GM21515 (cell line): ENCODE measurements at regions not wholly inside any gene's neighbourhood (a gene's known extent, or its start where the extent isn't known, plus 50 kb on each side); places are given as distances from the start of the nearest gene placed in this dataset.
"Not testable (repeated sequence)": the region's sequence is repeated elsewhere in the genome, so short reads cannot be mapped to it uniquely, and the experiment has no call there.

Experiments used
- ATAC-seq: cut with Tn5 transposase; IDR thresholded peaks from one replicate; pipeline ENCODE4 v1.9.1; 2021; ENCODE audit not compliant: unreplicated experiment

GRCh38 chr2:111552625-111553024 is 331.4 kb downstream of the ANAPC1 start:
- ATAC-seq: not testable (repeated sequence)

- not testable (repeated sequence) for ATAC-seq
These were observed 324.7 kb downstream of the ANAPC1 start for GRCh38 chr2:111559301-111559700.

DNA sequence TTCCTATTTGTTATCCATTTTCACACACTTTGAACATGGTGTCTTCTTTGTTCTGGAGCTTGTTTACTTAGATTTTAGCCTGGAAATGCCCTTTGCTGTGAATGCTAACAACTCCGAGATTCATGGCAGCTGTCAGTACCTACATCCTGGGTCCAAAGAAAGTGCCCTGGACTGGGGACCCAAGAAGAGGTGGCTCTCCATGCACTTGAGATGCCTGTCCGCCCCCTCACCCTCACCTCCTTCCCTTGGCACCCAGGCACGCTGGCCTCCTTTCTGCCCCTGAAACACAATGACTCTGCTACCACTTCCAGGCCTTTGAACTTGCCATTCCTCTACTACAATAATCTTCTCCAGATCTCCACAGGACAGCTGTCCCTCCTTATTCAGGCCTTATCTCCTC is 324.2 kb downstream of the ANAPC1 start:
- not testable (repeated sequence) for ATAC-seq

DNA sequence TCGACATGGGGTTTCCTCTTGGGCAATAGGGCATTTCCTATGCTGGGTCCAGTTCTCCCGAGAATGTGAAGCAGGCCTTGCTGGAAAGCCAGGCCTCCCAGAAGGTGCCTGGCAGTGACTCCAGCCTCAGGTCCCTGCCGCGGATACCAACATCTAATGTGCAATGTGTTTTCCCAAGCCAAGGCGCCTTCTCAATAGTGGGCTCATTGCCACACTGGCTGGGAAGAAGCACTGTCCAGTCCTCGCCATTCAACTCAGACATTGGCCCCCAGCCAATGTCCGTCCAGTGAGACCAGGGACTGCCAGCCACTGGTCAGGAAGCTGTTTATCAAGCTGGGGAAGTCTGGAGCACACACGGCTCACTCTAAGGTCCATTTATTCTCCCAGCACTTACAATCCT is 317.9 kb downstream of the ANAPC1 start:
- ATAC-seq: not testable (repeated sequence)

GRCh38 chr2:111567233-111567632 is 316.8 kb downstream of the ANAPC1 start:
- ATAC-seq: not testable (repeated sequence)

DNA sequence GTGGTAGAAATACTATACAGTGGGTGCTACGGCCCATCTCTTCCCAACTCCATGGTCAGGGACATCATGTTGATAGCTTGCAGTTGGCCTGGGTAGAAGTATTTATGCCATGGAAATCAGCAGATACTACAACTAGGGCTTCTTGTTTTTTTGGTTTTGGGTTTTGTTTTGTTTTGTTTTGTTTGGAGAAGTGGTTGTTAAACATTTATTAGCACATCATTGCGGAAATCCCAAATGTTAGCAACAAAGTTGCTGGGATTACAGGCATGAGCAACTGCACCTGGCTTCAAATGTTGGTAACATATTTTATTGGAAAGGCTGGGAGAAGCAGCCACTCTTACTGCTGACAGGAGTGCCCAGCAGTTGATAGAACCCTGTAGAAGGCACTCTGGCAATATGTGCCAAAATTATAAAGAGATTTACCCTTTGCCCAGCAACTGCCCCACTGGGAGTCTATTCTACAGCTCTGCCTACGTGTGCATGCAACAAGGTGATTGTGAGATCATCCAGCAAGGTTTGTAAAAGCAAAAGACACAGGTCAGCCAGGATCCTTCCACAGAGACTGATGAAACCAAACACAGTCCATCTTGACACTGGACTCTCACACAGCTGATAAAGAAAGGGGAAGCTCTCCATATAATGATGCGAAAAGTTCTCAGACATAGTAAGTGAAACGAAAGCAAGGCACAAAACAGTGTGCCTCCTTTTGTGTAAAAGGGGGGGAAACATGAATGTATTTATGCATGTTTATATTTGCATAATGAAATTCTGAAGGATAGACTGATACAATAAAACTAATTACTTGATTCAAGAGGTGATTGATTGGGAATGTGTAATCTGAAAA is 314.4 kb downstream of the ANAPC1 start:
- not testable (repeated sequence) for ATAC-seq

GRCh38 chr2:111570300-111571114 is 313.5 kb downstream of the ANAPC1 start:
- peak; percentile 74 for ATAC-seq

DNA sequence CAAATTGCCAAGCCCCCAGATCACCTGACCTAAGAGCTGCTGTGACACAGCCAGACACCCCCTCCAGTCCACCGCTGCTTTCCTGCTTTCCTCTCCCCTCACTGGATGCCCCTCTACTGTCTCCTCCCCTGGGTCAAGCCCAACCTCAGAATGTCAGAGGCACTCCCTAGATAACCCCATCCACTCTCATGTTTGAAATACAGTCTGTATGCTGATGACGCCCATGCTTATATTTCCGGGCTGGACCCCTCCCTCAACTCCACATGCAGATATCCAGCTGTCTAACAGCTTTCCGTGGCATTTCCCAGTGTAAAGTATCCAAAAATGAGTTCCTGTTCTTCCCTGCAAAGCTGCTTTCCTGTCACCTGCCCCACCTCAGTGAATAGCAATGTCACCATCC is 309.2 kb downstream of the ANAPC1 start:
- not testable (repeated sequence) for ATAC-seq

DNA sequence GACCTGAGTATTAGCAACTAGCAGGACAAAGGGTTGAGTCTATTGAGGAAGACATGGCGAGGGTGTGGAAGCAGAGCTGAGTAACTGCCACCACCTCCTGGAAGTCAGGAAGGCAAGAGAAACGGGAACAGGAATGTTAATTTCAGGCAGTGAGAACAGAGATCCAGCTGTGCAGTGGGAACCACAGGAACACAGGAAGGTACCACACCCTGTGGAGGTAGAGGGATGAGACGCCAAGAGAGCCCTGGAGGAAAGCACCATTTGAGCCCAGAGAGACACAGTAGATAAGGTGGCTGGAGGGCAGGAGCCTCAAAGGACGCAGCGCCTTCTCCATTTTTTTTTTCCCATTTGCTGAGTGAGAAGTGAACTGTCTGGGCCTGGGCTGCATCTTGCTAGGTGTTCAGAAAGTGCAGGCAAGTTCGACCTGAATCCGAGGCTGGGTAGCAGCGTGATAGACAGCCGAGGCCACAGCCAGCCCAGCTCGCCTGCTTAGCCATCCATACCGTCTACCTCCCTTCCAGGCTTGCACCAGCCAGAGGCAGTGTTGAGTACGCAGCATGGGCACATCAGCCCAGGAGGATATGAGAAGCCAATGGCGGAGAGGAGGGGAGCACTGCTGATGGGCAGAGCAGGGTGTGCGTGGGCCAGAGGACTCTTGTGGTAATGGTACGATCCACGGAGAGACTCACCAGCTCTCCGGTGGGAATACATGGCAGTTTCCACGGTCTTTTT is 306.7 kb downstream of the ANAPC1 start:
- ATAC-seq: not testable (repeated sequence)

DNA sequence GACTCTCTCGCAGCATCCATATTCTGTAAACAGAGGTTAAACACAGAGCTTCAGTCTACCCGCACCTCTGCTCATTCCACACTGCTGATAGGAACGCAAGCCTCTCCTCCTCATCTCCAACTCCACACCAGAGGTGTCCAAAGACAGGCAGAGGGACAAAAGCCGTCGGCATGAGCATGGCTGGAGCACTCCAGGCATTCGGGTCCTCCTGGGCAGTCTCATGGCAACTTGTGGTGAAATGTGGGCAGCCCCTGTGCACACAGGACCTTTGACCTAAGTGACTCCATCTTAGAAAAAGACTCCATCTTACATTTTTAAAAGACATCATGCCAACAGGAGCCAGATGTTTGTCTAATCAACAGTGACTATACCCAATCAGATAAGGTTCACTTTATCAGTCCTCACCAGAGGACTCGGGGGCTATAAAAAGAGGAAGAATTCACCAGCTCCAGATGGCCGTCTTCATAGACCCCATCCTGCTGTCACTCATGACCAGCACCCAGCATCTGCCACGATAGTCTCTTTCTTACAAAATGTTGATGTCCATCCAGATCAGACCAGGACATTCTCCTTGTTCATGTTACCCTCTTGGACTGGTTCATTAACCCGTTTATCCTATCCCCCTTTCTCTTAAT is 304.4 kb downstream of the ANAPC1 start:
- ATAC-seq: not testable (repeated sequence)

GRCh38 chr2:111580616-111581015 is 303.4 kb downstream of the ANAPC1 start:
- not testable (repeated sequence) for ATAC-seq

- ATAC-seq: not testable (repeated sequence)
These were observed 301.9 kb downstream of the ANAPC1 start for GRCh38 chr2:111582090-111582489.

- ATAC-seq: not testable (repeated sequence)
These were observed 300.5 kb downstream of the ANAPC1 start for GRCh38 chr2:111583480-111583879.

DNA sequence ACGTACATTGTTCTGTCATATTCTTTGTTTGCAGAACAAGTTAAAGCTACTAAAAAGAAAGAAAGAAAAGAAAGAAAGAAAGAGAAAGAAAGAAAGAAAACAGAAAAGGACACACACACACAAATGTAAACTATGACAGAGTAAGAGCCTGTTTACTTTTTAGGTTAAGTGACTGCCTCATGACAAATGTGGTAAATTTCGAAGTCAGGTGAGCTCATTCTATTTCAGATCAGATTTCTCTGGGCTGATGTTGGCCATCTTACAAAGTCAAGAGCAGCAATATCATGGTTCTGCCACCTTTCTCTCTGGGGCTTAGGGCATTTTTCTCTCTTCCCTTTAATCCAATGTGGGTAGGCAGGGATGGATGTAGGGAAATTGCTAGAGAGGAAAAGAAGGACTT is 299.5 kb downstream of the ANAPC1 start:
- not testable (repeated sequence) for ATAC-seq

- ATAC-seq: not testable (repeated sequence)
These were observed 299.0 kb downstream of the ANAPC1 start for GRCh38 chr2:111584950-111585349.

DNA sequence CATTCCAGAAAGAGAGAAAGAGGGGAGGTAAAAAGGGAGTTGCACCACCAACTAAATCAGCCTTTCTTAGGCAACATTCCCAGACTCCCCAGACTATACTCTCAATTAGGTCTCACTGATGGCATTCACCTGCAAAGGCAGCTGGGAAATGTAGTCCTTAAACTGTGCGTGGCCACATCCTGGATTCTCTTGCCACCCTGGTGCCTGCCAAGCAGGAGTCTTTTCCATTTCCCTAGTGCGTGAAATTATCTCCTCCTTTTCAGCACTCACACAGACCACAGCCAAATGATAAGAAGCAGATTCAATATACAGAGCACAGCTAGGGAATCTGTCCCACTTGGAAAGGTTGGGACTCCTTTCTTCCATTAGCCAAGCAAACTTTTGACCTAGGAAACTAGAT is 298.0 kb downstream of the ANAPC1 start:
- not testable (repeated sequence) for ATAC-seq

DNA sequence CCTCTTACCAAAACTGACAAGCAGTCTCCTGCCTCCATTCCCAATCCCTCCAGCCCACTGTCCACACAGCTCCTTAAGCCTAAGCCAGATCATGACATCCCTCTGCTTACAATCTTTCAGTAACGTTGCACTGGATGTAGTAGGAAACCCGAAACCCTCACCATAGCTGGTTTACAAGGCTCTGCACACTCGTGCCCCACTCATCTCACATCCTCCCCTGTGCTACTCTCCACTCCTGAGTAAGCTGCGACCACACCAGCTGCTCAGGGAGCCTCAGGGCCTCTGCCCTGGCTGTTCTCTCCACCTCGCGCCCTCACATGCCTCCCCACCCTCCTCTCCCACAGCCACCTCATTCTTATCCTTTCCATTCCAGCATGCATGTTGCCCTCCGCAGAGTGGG is 288.9 kb downstream of the ANAPC1 start:
- ATAC-seq: not testable (repeated sequence)

- not testable (repeated sequence) for ATAC-seq
These were observed 286.9 kb downstream of the ANAPC1 start for GRCh38 chr2:111596808-111597705.

DNA sequence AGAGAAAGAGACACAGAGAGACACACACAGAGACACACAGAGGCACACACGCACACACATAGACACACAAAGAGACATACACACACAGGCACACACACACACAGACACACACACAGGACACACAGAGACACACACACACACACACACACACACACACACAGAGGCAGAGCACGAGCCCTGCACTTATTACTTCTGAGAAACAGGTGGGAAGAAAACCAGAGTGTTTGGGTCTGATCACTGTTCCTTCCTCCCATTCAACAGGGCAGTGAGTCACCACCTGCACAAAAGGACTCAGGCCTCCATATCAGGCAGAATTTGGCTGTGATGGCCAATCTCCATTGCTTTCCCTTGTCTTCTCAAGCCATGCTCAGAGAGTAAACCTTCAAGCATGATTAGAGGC is 285.0 kb downstream of the ANAPC1 start:
- ATAC-seq: not testable (repeated sequence)

GRCh38 chr2:111602259-111602658 is 281.7 kb downstream of the ANAPC1 start:
- not testable (repeated sequence) for ATAC-seq
